ENCODE measurements at regions not wholly inside any gene's neighbourhood (a gene's known extent, or its start where the extent isn't known, plus 50 kb on each side); places are given as distances from the start of the nearest gene placed in this dataset.

GRCh38 chr17:53891726-53892125 is 69.0 kb downstream of the KIF2B start:
- DNase-seq (ENCODE audit: low spot score) (no peak), ATAC-seq (no peak)

- DNase-seq (ENCODE audit: low spot score) (no peak), ATAC-seq (no peak)
Observed at GRCh38 chr17:53892222-53892621, 69.5 kb downstream of the KIF2B start.

- DNase-seq (ENCODE audit: low spot score) (no peak), ATAC-seq (no peak)
Observed at GRCh38 chr17:53894591-53894990, 71.9 kb downstream of the KIF2B start.

- ATAC-seq (no peak), DNase-seq (ENCODE audit: low spot score) (no peak)
Observed at GRCh38 chr17:53896047-53896446, 73.3 kb downstream of the KIF2B start.

- no peak for DNase-seq (ENCODE audit: low spot score)
- no peak for ATAC-seq
Observed at GRCh38 chr17:53900951-53901350, 78.2 kb downstream of the KIF2B start.

- DNase-seq (ENCODE audit: low spot score) (no peak), ATAC-seq (no peak)
Observed at GRCh38 chr17:53907435-53907834, 84.7 kb downstream of the KIF2B start.

GRCh38 chr17:53909802-53910201 is 87.1 kb downstream of the KIF2B start:
- no peak for DNase-seq (ENCODE audit: low spot score)
- ATAC-seq: no peak

GRCh38 chr17:53912117-53912516 is 89.4 kb downstream of the KIF2B start:
- ATAC-seq: peak; percentile 49
- no peak for DNase-seq (ENCODE audit: low spot score)

- no peak for ATAC-seq
- DNase-seq (ENCODE audit: low spot score): no peak
Observed at GRCh38 chr17:53919356-53919755, 96.6 kb downstream of the KIF2B start.

- DNase-seq (ENCODE audit: low spot score): peak; percentile 67
- ATAC-seq: peak; percentile 99
Observed at GRCh38 chr17:53924530-53925455, 102.1 kb downstream of the KIF2B start.

- ATAC-seq: no peak
- no peak for DNase-seq (ENCODE audit: low spot score)
Observed at GRCh38 chr17:53932386-53932785, 109.7 kb downstream of the KIF2B start.

GRCh38 chr17:53934931-53935330 is 112.2 kb downstream of the KIF2B start:
- DNase-seq (ENCODE audit: low spot score): no peak
- no peak for ATAC-seq

- no peak for DNase-seq (ENCODE audit: low spot score)
- ATAC-seq: no peak
Observed at GRCh38 chr17:53941231-53941630, 118.5 kb downstream of the KIF2B start.

GRCh38 chr17:53942436-53942835 is 119.7 kb downstream of the KIF2B start:
- no peak for ATAC-seq

GRCh38 chr17:53942898-53943297 is 120.2 kb downstream of the KIF2B start:
- no peak for ATAC-seq
- DNase-seq (ENCODE audit: low spot score): no peak

More at GRCh38 chr17:53942436-53942835, 119.7 kb downstream of the KIF2B start:
- no peak for DNase-seq (ENCODE audit: low spot score)

GRCh38 chr17:53948323-53948722 is 125.6 kb downstream of the KIF2B start:
- no peak for DNase-seq (ENCODE audit: low spot score)
- no peak for ATAC-seq

- ATAC-seq (peak; percentile 48), DNase-seq (ENCODE audit: low spot score) (no peak)
Observed at GRCh38 chr17:53949473-53950090, 126.9 kb downstream of the KIF2B start.

GRCh38 chr17:53950207-53950857 is 127.6 kb downstream of the KIF2B start:
- ATAC-seq: peak; percentile 92
- peak; percentile 57 for DNase-seq (ENCODE audit: low spot score)

- DNase-seq (ENCODE audit: low spot score): no peak
- ATAC-seq: no peak
Observed at GRCh38 chr17:53950858-53951250, 128.1 kb downstream of the KIF2B start.

GRCh38 chr17:53971361-53971760 is 148.6 kb downstream of the KIF2B start:
- no peak for DNase-seq (ENCODE audit: low spot score)
- no peak for ATAC-seq

GRCh38 chr17:53979991-53980390 is 157.3 kb downstream of the KIF2B start:
- no peak for ATAC-seq
- DNase-seq (ENCODE audit: low spot score): no peak

GRCh38 chr17:53996131-53996530 is 173.4 kb downstream of the KIF2B start:
- ATAC-seq (no peak), DNase-seq (ENCODE audit: low spot score) (no peak)

Measured in left lobe of liver (tissue), 2 donors.